Dermis microvascular lymphatic vessel endothelial cell (primary cell): ENCODE measurements at regions not wholly inside any gene's neighbourhood (a gene's known extent, or its start where the extent isn't known, plus 50 kb on each side); places are given as distances from the start of the nearest gene placed in this dataset.

Experiments used
- DNase-seq, 2 donors: peaks; one replicate each; pipeline versions ENCODE4 v3.0.0 to v3.0.0-alpha.2; 2010; ENCODE audit warnings: low read depth in 2 of 2

DNA sequence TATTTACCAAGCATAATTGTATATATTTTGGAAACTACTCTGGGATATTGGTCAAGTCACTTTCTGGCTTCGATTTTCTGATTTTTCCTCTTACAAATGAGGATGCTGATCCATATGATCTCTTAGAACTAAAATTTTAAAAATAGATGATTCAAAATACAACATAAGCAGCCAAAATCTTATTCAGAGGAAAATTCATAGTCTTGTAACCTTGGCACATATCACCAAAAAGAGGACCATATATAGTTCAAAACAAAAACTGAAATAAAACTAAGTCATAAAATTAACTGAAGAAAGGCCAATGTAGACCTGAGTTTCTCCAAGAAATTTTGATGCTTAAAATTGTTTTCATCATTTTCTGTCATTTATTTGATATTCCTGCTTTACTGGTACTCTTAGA, 768.3 kb downstream of the SORCS3 start:
- no peak for DNase-seq

DNA sequence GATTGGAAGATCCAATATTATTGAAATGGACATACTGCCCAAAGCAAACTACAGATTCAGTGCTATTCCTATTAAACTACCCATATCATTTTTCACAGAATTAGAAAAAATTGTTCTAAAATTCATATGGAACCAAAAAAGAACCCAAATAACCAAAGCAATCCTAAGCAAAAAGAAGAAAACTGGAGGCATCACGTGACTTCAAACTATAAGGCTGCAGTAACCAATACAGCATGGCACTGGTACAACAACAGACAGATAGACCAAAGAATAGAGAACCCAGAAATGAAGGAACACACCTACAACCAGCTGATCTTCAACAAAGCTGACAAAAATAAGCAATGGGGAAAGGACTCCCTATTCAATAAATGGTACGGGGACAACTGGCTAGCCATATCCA, 765.4 kb downstream of the SORCS3 start:
- no peak for DNase-seq

DNA sequence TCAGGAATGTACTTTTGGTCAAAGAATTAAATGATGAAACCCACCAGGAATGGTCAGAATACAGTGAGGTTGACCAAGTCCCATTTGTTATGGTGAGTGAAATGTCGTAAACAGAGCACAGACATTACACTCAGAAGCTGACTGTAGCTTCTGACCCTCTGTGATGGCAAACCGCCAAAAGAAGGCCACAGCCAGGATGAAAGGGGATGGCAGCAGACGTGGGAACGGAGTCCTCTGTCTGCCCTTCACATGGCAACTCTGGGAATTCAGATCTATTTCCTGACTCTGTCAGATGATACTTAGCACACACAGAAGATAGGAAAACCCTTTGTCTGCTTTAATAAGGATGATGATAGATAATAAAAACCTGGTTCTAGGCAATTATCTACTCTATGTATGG, 757.1 kb downstream of the SORCS3 start:
- DNase-seq, result no peak

DNA sequence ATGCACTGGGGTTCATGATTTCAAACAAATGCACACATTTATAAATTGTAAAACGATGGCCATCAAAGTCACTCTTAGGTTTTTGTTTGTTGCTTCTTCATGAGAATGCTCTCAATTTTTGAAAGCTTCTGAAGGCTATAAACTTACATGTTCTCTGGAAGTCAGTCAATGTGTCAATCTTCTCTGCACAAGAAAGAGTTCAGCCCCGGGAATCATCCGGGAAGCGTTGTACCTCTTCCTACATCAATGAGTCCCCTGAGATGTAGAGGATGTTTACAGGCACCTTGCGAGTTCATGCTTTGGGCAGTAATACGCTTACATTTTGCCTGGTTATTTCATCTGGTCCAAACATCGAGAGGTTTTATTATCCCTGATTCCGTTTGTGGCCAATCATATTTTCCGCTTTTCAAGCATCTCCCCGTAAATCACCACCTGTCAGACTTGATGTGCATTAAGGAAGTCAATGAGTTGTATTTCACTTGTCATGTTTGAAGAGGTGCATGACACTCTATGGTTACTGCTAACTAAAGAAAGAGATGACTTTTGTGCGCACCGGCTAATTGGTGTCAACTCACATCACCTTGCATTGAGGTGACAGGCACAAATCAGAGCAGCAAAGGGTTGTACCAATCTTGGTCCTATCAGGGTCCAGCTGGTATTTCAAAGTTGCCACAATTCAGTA, 750.7 kb downstream of the SORCS3 start:
- DNase-seq, result no peak

DNA sequence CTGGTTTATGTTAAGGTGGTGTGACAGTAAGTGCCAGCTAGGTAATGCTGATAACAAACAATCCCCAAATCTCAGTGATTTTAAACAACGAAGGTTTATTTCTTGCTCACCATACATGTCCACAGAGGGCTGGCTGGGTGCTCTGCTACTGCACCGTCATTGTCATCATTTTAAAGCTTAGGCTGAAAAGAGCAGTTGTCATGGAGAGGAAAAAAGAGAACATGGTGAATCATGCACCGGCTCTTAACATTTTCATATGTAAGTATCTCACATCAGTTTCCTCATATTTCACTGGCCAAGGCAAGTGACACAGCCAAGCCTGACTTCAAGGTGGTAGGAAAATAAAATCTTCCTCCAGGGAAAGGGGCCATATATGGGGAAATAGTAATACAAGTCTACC, 746.9 kb downstream of the SORCS3 start:
- DNase-seq, result no peak

DNA sequence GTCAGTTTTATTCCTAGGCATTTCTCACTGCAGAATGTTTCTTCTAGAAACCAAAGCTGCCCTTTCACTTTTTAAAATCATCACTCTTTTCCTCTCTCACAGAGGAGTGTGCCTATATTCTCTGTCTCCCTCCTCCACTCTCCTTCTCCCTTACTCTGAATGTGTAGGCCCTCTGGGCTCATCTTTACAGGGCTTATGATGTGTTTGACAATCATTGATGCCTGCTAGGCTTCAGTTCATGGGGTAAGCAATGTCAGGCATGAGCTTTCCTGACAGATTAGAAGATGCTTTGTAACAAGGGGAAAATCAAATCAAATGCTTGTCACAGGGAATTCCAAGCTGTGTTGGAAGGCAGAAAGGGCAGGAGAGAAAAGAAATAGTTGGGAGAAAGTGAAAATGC, 742.9 kb downstream of the SORCS3 start:
- DNase-seq, result no peak

DNA sequence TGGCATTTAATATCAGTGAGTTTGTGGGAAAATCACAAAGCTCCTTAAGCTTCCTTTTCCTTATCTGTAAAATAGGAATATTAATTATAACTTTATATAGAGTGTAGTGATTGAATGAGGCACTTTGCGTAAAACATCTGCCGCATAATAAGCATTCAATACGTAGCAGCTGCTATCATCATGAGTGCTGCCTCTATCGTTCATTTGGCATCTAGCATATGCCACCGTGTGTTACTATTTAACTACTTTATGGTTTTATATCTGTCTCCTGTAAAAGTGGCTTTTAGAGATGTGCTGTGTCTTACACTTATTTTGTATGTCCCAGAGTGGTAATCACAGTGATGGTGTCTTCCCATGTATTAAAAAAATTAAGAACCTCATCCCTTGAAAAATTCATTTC, 729.6 kb downstream of the SORCS3 start:
- no peak for DNase-seq

DNA sequence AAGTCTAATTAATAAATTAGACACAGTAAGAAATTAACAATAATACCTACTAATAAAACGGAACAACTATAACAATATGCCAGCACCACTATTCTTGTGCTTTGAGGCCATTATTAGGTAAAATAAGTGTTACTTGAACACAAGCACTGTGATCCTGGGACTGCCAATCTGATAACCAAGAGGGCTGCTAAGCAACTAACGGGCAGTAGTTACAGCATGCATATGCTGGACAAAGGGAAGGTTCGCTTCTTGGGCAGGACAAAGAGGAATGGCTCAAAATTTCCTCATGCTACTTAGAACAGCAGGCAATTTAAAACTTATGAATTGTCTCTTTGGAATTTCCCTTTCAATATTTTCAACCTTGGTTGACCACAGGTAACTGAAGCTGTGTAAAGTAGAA, 718.6 kb downstream of the SORCS3 start:
- DNase-seq, result no peak

DNA sequence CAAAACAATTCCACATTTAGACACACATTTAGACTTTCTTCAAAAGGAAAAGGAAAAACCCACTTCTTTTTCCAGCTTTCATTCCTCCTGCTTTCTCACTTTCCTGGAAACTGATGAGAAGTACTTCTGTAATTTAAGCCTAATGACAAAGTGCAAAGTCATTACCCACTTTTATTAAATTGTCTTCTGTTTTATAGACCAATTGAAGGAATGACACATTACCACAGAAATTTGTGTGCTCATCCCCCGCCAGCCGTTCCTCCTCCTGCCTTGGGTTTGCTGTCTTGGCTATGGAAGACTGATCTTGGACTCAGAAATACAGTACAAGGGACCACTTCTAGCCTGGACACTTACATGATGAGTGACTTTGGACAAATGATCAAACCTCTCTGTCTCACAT, 717.8 kb downstream of the SORCS3 start:
- DNase-seq, result no peak

DNA sequence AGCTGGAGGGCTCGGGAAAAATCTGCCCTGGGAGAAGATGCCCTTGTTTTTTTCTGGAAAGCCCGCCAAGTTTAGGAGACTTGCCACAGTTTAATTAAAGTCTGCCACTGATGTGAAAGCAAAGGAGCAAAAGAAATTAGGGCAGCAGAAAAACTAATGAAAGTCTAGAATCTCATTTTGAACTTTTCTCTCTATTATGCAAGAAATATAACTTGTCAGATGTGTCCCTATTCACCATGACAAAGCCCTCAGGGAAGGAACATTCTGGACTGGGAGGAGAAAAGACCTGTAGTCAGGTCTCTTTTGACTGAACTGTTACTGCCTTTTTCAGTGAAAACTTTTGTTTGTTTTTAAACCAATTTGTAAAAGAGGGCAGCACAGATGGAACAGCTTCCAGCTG, 715.5 kb downstream of the SORCS3 start:
- DNase-seq, result no peak

DNA sequence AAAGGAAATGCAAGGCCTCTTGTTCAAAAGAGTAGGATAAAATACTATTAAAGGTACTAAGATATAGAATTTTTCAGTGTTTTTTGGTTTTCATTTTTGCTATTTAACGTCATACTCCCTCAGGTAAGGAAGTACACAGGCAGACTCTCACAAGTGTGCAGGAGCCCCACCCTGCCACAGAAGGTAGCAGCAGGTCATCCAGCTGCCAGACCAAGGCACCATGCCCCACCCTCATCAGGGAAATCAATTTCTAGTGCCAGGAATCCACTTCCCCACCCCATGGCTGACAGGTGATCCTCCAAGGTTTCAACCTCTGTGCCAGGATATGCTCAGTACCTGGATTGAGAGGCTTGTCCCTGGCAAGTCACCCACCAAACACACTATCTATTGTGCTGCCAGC, 712.9 kb downstream of the SORCS3 start:
- DNase-seq, result no peak

DNA sequence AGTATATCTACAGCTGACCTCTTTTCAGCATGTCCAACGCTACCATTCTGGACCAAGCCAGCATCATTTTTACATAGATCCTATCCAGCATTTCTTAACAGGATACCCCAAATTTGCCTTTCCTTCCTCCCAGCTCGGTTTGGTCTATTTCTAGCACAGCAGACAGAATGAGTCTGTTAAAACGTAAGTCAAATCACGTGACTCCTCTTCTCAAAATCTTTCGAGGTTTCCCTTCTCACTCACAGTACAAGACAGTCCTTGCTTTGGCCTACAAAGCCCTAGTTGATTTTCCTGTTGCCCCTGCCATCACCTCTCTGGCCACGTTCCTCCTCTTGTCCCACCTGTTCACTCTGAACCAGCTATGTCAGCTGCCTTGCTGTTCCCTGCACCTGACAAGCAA, 711.7 kb downstream of the SORCS3 start:
- DNase-seq, result no peak

DNA sequence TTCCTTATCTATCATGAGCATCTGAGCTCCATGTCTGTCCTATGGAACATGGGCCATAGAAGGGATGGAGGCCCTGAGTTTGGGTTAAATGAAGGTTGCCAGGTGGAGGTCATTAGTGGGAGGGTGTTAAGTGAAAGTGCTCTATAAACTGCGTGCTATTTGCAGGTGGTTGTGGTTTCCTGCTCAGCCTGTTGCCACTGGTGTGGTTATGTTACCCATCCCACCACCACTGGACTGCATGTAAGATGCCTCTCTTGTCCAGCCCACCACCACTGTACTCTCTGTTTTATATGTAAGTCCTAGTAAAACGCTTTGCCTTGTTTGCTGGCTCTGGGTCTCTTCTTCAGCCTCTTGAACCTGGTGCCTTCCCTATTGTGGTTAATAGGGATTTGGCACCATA, 711.2 kb downstream of the SORCS3 start:
- no peak for DNase-seq

DNA sequence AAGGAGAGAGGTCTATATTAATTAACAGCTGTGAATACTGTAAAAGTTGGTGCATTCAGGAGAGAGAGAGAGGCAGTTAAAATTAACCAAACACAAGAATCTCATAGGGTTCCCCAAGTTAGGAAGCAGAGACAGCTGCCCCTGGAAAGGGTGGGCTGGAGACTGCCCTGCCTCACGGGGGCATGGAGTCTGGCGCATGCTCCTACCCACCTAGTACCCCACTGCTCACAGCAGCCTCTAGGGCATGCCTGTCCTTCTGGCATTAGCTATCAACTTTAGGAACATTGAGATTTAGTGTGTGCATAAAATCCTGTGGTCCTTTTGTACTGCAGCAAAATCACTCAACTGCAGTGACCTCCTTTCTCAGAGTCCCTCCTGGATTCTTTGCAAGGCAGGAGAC, 710.1 kb downstream of the SORCS3 start:
- no peak for DNase-seq

DNA sequence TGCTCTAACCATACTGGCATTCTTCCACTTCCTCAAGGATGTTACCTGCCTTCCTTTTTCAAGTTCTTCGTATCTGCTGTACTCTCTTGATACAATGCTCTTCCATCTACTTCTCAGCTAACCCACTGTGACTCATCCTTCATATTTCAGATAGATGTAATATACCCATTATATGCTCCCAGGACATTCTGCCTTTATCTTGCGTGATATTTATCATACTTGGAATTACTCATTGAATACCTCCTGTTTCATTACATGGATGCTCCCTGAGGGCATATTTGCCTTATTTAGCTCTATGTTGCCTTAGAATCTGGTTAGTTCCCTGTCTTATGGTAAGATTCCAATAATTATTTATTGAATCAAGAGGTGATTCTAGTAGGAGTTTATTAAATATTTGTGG, 706.4 kb downstream of the SORCS3 start:
- no peak for DNase-seq

DNA sequence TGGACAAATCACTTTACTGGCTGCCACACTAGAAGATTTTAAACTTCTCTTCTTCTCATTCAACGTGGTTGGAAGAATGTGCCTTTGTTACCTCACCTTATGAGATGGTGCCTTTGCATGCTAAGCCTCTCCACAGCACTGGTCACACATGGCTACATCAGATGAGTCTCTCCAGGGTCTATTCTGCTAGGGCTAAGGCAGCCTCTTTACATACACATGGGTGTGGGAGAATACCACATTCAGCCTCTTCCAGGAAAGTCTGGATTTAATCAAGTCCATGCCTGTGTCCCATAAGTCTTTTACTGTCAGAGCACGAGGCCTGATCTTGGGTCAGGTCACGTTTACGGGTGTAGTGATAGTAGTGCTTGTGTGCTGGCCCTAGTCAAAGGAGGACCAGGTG, 701.5 kb downstream of the SORCS3 start:
- DNase-seq, result no peak

DNA sequence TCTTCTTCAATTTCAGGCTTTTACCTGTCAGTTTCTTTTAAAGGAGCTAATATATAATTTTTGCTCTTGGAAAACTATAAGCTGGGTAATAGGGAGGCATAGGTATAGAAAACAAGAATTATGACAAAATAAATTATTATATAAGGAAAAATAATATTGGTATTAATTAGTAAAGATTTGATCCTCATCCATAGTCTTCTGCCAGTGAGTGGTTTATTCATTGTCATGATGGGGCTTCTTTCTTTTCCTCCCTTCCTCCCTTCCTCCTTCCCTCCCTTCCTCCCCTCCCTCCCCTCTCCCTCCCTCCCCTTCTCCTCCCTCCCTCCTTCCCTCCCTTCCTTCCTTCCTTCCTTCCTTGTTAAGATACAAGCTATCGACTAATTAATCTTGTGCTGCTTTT, 698.6 kb downstream of the SORCS3 start:
- DNase-seq, result no peak

DNA sequence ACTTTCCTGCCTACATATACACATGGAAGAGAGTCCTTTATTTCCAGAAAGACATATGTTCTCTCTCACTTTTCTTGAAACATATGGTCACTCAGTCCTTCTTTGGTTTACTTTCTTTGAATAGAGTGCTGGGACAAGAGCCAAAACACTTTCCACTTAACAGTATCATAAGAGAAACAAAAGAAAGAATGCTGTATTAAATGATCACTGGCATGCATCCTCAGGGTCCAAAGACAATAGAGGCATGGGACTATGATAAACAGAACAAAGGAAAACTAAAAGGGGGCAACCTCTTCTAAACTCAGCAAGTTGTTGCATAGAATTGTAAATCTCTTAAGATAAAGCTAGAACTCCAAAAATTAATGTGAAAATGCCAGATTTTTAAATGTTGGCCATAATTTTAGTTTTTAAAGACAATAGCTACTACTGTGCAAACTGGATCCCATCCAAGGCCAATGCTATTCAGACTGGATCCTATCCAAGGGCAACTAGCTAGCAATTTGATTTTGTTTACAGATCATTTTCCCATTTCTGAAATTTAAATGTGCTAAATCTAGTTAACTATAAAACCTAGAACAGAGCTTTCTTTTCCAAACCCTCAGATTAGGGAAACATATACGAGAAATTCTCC, 687.5 kb downstream of the SORCS3 start:
- DNase-seq, result no peak
